A673 (cell line): ENCODE measurements at regions not wholly inside any gene's neighbourhood (a gene's known extent, or its start where the extent isn't known, plus 50 kb on each side); places are given as distances from the start of the nearest gene placed in this dataset.

Experiments used
- EZH2 ChIP-seq: fragments of 200-600 bp; sonication (generic); IDR thresholded peaks from 2 replicates; pipeline ENCODE4 v1.6.1; 2017; ENCODE audit warnings: borderline replicate concordance, low read depth, mild to moderate bottlenecking, mixed read lengths, antibody characterized with exemption, low read length; ENCODE audit not compliant: poor library complexity, severe bottlenecking
- TF ChIP-seq, protein P1 (sequence below): fragments of 300-800, 200-600 bp; sonication (generic); conservative IDR thresholded peaks from 2 replicates; pipeline ENCODE4 v1.5.1; 2017; ENCODE audit warnings: low read depth, mild to moderate bottlenecking, antibody characterized with exemption, low read length, moderate library complexity, mixed read lengths

DNA sequence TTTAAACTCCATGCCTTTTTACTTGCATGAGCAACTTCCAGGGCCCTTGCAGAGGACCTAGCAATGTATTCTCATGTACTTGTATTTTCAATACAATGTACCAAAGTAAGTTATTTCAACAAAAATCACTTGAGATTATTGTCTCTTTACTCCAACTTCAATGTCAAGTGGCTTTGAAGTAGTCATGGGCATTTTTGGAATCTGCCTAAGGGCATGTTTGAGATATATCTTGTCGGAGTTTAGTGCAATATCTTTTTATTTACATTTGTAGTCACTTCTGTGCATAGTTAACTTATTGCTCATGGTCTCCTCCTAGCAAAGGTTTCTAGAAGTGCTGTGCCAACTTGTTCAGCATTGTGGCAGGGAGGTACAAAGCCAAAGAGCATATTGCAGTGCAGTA, 508.7 kb upstream of the SEMA3D start:
- TF ChIP-seq, protein P1, sequence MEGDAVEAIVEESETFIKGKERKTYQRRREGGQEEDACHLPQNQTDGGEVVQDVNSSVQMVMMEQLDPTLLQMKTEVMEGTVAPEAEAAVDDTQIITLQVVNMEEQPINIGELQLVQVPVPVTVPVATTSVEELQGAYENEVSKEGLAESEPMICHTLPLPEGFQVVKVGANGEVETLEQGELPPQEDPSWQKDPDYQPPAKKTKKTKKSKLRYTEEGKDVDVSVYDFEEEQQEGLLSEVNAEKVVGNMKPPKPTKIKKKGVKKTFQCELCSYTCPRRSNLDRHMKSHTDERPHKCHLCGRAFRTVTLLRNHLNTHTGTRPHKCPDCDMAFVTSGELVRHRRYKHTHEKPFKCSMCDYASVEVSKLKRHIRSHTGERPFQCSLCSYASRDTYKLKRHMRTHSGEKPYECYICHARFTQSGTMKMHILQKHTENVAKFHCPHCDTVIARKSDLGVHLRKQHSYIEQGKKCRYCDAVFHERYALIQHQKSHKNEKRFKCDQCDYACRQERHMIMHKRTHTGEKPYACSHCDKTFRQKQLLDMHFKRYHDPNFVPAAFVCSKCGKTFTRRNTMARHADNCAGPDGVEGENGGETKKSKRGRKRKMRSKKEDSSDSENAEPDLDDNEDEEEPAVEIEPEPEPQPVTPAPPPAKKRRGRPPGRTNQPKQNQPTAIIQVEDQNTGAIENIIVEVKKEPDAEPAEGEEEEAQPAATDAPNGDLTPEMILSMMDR = no peak
- no peak for TF ChIP-seq EZH2
